Panc1 (cell line): ENCODE measurements at regions not wholly inside any gene's neighbourhood (a gene's known extent, or its start where the extent isn't known, plus 50 kb on each side); places are given as distances from the start of the nearest gene placed in this dataset.

Experiments
- CTCF ChIP-seq: fragments of 450-650 bp; IDR thresholded peaks from 2 replicates; pipeline ENCODE4 v1.5.1; 2017; ENCODE audit warnings: mild to moderate bottlenecking
- POLR2AphosphoS5 ChIP-seq: IDR thresholded peaks from 2 replicates; pipeline ENCODE4 v1.6.1; 2012; ENCODE audit warnings: mild to moderate bottlenecking, low read depth, low read length, moderate library complexity

GRCh38 chr4:112905728-112906127 is 143.7 kb upstream of the ANK2 start:
- TF ChIP-seq CTCF (no peak), POLR2AphosphoS5 (no peak)
